HG03139 (cell line): ENCODE measurements at regions not wholly inside any gene's neighbourhood (a gene's known extent, or its start where the extent isn't known, plus 50 kb on each side); places are given as distances from the start of the nearest gene placed in this dataset.

Source experiments
- ATAC-seq: cut with Tn5 transposase; IDR thresholded peaks from one replicate; pipeline ENCODE4 v1.9.1; 2021; ENCODE audit not compliant: unreplicated experiment

DNA sequence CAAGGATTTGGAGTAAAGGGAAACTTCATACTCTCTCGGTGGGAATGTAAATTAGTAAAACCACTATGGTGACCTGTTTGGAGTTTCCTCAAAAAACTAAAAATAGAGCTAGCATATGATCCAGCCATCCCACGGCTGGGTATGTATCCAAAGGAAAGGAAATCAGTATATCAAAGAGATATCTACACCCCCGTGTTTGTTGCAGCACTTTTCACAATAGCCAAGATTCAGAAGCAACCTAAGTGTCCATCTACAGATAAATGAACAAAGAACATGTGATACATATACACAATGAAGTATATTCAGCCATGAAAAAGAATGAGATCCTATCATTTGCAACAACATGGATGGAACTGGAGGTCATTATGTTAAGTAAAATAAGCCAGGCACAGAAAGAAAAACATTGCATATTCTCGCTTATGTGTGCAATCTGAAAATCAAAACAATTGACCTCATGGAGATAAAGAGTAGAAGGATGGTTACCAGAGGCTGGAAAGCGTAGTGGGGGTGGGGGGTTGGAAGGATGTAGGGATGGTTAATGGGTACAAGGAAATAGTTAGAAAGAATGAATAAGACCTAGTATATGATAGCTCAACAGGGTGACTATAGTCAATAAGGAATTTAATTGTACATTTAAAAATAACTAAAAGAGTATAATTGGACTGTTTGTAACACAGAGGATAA, 468.0 kb downstream of the BCAT1 start:
- no peak for ATAC-seq

DNA sequence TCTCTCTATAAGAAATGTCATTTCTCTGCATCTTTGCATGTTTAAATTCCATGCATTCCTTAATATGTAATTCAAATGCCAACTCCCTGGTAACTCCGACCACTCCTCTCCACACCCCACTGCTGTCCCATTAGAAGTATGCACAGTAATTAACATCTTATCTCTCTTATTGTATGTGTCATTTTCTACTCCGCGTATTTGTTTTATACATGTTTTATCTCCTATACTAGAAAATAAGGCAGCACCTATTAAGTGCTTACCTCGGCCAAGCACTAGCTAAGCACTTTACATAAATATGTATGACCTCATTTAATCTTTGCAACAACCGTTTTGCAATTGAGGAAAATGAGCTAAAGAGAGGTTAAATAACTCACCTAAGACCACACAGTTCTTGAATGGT, 469.8 kb downstream of the BCAT1 start:
- ATAC-seq: no peak

DNA sequence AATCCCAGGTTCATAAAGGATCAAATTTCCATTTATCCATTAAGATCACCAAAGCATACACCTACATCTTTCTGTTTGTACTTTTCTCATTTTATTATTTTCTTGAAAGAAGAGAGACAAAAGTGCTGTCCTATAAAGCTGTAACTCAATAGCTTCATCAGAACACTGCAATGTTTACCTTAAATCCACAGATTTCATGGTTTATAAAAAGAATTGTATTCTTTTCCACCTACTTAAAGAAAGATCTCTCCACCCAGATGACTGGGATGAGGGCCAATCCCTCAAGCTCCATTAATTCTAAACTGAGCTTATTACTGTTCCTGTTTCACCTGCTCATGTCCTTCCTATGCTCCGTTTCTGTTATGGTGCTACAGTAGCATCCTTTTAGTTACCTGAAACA, 470.6 kb downstream of the BCAT1 start:
- ATAC-seq: no peak

DNA sequence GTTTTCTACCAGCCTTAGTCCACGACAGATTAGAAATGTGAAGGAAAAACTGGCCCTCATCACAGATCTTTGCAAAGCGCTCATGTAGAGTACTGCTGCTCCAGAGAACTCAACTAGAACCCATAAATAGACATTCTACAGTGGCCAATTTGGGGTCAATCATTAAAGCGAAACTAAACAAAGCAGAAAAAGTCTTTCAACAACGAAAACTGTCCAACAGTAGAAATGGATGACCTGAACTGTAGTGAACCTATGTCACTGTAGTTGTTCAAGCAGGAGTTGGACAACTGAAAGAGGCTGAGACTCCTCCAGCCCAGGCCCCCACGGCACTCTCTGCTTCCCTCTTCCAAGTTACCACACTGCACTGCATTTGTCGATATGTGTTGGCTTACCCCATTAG, 472.6 kb downstream of the BCAT1 start:
- ATAC-seq: no peak

DNA sequence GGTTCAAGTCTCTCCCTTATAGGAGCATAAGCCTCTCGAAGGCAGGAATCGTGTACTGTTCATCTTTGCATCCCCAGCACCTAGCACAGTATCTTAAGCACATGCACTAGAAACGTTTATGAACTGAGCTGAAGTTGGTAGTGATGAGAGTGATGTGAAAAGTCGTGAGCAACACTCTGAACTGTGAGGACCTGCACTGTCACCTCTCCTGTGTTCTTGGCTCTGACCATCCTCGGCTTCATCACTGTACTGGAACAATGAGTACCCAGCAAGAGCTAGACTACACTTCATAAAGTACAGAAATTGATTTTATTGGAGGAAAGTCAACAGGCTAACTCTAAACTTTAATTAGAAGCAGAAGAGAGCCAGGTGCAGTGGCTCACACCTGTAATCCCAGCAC, 473.6 kb downstream of the BCAT1 start:
- ATAC-seq: no peak

DNA sequence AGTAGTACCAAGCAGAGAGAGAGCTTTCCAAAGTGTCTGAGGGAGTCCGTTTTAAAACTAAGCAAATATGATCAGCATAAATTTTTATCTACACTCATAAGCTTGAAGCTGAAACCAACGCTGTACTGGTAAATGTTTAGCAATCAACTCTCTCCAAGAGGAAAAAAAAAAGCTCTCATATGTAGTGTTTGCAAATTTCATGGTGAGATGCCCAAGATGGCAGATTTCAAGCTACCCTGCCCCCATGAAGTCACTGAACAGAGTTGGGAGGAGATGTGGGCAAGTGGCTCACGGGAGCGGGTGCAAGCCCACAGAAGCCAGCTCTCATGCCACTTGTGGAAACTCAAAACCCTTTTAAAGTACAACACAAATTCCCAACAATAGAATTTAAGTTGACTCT, 475.8 kb downstream of the BCAT1 start:
- ATAC-seq: no peak

DNA sequence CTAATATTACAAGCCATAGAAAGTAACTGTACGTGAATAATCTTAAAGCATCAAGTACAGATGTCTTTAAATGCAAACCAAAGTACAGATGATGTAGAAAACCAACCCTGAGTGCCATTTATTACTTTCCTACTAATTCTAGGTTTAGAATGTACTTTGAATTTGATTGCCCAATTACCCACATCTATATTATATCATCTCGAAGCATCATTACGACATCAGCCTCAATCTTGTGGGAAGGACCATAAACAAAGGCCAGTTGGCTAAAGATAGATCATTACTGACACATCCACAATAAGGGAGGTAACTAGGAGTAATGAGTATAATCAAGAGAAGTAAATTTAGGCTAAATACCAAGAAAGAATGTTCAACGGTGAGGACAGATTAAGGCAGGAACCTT, 478.9 kb downstream of the BCAT1 start:
- ATAC-seq: no peak

DNA sequence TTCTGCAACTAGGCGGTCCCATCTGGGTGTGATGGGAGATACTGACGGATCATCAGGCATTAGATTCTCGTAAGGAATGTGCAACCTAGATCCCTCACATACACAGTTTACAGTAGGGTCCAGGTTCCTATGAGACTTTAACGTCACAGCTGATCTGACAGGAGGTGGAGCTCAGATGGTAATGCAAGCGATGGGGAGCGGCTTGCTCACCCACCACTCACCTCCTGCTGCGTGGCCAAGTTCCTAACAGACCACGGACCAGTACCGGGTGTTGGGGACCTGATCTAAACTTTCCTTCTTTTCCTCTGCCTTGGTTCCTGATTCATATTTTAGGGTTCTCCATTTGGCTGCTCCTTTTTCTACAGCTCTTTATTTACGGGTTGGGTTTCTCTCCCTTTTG, 479.8 kb downstream of the BCAT1 start:
- ATAC-seq: no peak

DNA sequence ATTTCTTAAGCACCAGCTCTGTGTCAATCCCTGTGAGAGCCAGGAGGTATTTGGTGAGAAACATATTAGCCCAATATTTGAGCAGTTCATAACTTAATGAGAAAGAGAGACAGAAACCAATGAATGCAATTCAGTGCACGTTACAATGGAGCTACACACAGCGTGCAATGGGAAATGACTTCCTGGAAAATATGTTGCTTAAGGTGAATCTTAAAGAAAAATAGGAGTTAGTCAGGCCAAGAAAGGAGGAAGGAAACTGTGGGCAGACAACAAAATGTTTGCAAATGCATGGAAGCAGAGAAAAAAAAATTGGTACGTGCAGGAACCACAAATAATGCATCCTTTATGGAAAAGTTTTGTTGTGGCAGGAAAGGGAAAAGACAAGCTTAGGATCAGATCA, 481.7 kb downstream of the BCAT1 start:
- ATAC-seq: no peak

DNA sequence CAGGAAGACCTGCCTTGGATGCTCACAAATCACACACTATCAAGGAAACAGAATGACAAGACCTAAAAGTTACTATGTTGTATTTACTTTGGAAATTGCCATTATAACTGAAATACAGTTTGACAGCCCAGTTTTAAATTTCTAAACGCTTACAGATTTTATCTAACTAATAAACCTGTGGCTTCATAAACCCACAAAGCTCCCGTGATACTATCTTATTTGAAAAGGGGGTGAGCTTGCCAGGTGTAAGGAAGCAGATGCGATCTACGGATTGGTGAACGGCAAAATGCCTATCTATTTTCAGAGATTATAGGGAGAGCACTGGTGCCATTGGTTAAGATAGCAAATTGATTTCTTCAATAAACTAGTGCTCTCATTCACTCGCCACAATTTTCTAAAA, 485.5 kb downstream of the BCAT1 start:
- no peak for ATAC-seq

DNA sequence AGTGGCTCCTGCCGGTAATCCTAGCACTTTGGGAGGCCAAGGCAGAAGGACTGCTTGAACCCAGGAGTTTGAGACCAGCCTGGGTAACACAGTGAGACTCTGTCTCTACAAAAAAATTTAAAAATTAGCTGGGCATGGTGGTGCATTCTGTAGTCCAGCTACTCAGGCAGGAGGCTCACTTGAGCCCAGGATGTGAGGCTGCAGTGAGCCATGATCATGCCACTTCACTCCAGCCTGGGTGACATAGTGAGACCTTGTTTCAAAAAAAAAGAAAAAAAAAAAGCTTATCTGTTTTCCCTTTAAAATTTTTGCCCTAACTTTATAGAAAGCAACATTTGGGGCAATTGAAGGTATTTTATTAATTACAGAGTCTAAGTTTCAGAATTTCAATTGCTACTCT, 486.0 kb downstream of the BCAT1 start:
- no peak for ATAC-seq

DNA sequence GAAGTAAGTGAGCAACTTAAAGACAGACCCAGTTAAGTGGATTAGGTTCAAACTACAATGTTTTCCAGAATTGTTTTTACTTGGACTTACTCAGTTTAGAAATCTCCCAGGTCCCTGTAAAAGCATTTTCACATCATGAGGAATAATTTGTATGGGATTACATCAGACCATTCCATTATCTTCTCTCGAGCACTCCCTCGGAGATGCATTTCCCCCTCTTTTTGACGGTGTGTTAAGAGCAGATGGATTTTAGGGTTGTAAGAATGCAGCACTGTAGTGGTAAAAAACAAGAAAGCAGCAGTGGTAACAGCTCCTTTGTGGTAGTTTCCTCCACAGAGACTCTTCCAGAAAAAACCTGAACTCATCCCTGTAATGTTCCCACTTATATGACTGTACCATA, 488.4 kb downstream of the BCAT1 start:
- no peak for ATAC-seq

DNA sequence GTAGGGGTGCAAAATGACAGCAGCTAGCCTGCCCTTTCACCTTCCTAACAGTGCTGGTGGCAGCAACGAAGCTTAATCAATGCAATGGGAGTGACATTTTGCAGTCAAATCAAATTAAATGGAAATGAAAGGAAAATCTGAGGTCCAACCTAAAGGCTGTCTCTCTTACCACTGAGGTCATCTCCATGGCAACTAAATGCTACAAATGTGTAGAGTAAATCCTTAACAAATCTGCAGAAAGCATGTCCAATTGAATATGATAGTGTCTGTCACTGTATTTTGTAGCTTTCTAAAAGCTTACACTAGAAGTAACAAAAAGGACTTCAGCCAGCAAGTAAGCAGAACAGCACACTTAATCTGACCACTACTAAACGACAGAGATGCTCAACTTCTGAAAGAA, 488.8 kb downstream of the BCAT1 start:
- ATAC-seq: no peak

DNA sequence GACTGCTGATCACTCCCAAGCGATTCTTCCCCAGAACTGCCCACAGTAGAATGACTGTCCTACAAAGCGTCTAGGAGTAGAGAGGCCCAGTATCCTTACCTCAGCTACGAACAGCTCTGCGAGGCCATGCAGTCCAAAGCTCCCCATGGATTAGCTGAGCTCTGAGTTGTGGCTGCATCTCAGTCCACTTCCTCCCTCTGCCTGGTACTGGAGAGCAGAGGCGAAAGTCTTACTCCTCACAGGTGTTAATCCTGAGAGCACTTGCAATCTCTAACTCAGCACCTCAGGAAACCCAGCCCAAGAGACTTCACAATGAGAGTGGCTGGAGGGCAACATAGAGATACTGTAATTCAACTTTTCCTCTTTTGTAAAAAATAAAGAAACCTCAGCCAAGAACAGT, 493.1 kb downstream of the BCAT1 start:
- ATAC-seq: no peak

DNA sequence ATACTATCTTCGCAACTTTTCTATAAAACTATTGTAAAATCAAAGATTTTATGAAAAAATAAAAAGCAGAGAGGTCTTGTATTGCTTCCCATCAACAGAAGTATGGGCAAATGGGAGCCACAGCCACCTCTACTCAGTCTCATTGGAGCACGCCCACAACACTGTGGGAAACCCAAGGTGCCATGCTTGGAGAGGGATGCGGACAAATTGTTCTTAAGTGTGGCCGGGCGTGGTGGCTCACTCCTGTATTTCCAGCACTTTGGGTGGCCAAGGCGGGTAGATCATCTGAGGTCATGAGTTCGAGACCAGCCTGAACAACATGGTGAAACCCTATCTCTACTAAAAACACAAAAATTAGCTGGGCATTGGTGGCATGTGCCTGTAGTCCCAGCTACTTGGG, 498.2 kb upstream of the SOX5 start:
- ATAC-seq: no peak

DNA sequence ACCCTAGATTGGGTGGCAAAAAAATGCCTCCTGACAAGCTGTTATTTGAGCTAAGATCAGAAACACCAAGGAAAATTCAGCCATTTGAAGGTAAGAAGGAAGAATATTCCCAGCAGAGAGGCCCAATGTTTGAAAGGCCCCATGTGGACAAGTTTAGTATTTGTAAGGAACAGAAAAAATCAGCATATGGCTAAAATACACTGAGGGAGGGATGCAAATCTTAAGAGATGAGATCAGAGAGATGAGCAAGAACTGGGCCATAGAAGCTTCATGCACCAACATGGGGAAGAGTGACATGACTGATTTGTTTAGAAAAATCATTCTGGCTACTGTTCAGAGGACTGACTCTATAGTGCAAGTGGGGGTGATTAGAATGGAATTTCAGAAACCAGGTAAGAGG, 496.8 kb upstream of the SOX5 start:
- ATAC-seq: no peak

DNA sequence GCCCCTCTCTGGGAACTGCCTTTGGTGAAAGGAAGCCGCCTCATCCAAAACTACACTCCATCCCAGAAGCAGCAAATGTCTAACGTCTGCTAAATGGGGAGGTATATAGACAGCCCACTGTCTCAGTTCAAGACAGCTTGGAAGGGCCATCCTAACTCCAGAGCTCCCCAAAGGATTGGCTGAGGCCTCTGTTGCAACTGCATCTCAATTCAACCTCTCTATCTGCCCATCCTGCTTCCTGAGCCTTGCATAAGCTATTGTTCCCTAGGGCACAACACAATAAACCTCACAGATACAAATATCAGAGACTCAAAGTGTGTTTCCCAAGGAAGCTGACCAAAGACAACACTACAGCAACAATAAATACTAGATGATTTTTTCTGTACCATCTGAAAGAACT, 495.2 kb upstream of the SOX5 start:
- ATAC-seq: no peak

DNA sequence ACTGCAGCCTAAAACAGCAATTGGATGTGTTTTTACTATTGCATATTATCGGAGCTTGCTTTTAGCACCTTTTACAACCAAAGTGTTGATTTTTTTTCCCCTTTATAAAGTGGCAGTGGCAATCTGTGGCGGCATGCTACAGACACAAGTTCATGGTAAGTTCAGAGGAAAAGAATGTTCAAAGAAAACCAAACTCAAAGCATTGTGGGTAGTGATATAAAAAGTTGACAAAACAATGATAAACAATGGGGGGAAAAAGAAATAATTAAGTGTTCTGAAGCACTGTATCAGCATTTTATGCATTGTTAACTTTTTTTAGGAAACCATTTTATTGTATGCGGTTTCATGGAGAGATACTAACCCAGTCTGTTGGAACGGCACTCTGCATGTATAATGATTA, 492.0 kb upstream of the SOX5 start:
- ATAC-seq: no peak

DNA sequence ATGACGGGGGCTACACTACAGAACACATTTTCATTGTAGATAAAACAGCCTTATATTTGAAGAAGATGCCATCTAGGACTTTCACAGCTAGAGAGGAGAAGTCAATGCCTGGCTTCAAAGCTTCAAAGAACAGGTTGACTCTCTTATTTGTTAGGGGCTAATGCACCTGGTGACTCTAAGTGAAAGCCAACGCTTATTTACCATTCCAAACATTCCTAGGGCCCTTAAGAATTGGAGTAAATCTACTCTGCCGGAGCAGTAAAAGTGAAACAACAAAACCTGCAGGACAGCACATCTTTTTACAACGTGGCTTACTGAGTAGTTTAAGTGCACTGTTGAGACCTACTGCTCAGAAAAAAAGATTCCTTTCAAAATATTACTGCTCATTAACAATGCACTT, 487.2 kb upstream of the SOX5 start:
- no peak for ATAC-seq

DNA sequence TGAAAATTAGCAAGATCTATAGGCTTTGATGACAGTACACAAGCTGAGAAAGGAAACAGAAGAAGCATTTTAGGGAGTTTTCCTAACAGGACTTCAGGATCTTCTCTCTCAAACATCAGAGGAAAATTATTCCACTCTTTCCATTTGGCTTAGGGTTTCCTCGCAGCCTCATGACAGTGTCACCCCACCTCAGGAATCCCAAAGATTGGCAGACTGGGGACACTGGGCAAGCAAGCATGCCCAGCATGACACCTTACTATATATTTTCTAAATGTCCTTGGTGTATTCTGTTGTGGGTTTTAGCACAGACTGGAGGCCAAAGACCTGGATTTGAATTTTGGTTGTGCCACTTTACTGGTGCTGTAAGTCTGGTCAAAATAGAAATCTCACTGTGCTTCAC, 482.4 kb upstream of the SOX5 start:
- ATAC-seq: no peak

DNA sequence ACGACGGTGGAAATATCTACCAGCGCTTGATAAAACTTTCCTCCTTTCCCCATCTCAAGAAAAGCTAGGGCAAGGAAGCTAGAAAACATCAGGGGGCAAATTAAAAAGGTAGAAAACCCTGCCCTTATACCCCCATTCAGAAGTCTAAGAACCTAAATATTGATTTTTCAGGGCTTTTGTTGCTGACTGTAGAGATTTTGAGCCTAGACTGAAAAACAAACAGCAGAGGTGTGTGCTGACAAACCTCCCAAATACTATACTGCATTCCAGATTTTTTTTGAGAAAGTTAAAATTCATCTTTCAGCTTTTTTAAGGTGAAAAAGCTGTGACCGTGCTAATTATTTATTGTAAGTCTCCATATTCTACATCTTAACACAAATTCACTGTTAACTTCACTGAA, 478.3 kb upstream of the SOX5 start:
- no peak for ATAC-seq

DNA sequence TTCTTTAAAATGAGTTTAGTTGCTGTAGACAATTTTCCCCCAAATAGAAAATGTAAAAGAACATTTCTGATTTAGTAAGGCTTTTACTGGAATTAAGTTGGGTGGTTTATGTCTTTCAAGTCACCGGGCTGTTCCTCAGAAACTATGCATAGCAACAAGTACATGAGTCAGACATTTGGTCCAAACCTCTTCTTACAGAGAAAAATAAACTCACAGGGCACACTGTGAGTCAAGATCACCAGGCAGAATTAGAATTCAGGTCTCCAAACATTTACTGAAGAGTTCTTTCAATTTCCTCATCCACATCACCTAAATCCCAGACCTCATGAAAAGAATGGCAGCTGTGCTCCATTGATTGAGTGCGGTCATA, 476.1 kb upstream of the SOX5 start:
- ATAC-seq: no peak

DNA sequence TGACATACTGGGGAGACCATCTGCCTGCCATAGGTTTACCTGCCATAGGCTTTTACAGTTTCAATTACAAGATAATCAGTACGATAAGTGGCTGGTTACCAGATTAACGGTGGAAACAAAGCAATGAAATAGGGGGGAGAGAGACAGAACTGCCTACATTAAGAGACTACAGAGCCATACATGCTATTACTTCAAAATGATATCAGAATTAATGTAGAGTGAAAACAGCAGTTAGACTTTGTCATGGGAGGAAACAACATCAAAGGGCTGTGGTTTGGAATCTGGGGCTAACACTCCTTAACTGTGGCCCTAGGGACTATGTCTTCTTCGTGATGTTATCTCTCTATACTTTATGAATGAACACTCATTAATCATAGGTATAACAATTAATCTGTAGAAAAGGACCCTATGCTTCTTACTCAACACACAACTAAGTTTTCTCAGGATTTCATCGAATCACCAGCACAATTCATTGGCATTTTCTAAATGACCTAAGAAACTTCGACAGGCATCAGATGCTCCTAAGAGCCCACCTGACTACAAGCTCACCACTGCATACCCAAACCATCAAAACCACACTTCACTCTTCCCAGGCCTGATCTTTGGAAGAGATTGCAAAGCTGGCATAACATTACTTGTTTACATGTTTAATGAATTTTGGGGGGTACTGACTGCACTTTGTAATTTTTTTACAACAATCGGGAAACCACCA, 475.6 kb upstream of the SOX5 start:
- ATAC-seq: no peak
